Adrenal gland (tissue), 5 donors: ENCODE measurements at regions not wholly inside any gene's neighbourhood (a gene's known extent, or its start where the extent isn't known, plus 50 kb on each side); places are given as distances from the start of the nearest gene placed in this dataset.

Experiments
- CTCF ChIP-seq, 6 experiments: fragments of 450-650 bp in 4 of 6; fragments of 200-600 bp in 2 of 6; sonication (generic) in 1 of 6; IDR thresholded peaks; 1 replicate in 5 of 6; 2 replicates in 1 of 6; pipeline versions ENCODE4 v1.5.1 to v1.8.0; 2016 to 2021; ENCODE audit warnings: antibody characterized with exemption in 6 of 6, mild to moderate bottlenecking in 2 of 6, moderate library complexity in 1 of 6
- POLR2A ChIP-seq, 2 donors: fragments of 450-650 bp; IDR thresholded peaks; one replicate each; pipeline ENCODE4 v1.6.1; 2017; ENCODE audit warnings: antibody characterized with exemption in 2 of 2, mild to moderate bottlenecking in 2 of 2, moderate library complexity in 1 of 2
- donor health status: DM: no; HTN: no; CAD: no.

DNA sequence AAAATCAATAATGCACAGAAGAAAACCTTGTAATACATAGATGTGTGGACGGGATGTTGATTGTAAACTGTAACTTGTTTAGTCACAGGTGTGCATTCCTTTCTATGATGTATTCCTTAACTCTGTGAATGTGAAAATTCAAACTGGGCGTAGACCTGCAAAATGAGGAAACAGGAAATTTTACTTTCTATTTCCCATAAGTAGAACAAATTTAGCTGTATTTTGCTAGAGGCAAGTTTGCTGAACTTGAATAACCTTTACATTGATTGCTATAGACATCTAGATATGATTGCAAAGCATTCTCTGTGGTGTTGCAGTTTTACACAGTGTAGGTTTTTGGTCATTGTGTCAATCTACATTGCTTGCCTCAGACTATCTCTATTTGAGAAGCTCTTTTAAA lies 368.4 kb upstream of the MAN1A1 start:
- no peak for TF ChIP-seq CTCF (IDR thresholded peaks at IDR 0.05)
- no peak for TF ChIP-seq POLR2A (IDR thresholded peaks at IDR 0.05)
